ENCODE measurements at regions not wholly inside any gene's neighbourhood (a gene's known extent, or its start where the extent isn't known, plus 50 kb on each side); places are given as distances from the start of the nearest gene placed in this dataset.

DNA sequence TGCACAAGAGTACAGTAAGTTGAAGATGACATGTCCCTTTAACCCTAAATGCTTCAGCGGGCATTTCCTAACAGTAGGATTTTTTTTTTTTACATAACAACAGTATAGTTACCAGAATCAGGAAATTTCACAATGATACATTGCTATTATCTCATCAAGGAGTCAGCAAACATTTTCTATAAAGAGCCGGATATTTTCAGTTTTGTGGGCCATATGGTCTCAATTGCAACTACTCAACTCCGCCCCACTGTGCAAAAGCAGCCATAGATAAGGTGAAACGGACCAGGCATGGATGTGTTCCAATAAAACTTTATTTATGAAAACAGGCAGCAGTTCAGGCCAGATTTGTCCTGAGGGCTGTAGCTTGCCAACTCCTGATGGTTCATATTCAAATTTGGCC is 130.6 kb downstream of the SMAD6 start:
- no peak for DNase-seq

- DNase-seq, result no peak
Measured at GRCh38 chr15:66833371-66833770, 131.3 kb downstream of the SMAD6 start.

- DNase-seq, result no peak
Measured at GRCh38 chr15:66833803-66834202, 131.8 kb downstream of the SMAD6 start.

GRCh38 chr15:66834881-66835878 is 133.1 kb downstream of the SMAD6 start:
- DNase-seq, result no peak

DNA sequence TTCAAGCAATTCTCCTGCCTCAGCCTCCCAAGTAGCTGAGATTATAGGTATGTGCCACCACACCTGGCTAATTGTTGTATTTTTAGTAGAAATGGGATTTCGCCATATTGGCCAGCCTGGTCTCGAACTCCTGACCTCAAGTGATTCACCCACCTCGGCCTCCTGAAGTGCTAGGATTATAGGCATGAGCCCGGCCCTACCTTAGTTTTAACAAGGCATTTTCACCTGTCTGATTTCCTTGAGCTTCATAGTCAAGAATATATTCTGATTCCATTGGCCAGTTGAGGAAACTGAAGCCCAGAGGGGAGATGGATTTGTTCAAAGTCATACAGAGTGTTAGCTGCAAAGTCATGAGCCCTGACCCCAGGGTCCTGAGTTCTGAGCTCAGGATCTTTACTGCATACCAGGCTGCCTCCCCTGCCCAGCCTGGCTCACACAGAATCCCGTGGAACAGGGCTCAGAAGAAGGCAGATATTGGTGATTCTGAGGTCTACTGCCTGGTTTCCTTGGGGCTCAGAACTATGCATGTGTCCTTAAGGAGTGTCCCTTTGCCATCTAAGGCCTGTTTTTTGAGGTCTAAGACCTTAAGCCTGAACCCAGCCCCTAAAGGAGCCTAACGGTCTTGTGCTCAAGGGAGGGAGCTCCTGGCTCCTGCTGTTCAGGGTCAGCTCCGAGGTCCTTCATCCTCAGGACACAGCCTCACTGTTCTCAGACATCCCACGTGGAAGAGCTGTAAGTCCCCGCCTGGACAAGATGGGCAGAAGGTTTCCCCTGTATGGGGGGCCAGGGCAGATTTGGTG is 134.4 kb downstream of the SMAD6 start:
- no peak for DNase-seq

DNA sequence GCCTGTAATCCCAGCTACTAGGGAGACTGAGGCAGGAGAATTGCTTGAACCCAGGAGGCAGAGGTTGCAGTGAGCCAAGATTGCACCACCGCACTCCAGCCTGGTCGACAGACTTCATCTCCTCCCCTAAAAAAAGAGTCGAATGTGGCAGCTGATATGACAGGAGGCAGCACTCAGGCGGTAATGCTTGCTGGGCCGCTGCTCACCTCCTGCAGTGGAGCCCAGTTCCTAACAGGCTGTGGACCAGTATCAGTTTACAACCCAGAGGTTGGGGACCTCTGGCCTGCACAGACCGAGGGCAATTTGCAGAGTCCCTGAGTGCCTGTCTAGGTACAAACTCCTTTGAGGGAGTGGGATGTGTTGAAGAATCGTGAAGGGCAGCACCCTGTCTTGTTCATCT is 136.2 kb downstream of the SMAD6 start:
- no peak for DNase-seq

DNA sequence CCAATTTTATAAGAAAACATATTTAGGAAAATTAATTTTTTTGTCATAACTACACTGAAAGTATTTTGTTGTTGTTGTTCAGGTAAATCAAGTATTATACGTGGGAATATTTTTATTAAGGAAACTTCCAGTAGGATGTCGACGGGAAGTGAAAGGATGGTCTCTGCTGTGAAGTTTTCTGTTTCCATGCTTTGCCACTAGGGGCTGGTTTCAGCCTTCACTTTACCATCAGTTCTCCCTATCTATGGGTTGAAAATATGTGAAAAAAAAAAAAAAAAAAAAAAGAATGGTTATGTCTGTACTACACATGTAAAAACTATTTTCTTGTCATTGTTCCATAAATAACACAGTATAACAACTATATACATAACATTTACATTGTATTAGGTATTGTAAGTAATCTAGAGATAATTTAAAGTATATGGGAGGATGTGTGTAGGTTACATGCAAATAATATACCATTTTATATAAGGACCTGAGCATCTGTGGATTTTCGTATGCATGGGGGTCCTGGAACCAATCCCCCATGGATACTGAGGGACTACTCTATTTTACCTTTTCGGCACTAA is 136.7 kb downstream of the SMAD6 start:
- no peak for DNase-seq

DNA sequence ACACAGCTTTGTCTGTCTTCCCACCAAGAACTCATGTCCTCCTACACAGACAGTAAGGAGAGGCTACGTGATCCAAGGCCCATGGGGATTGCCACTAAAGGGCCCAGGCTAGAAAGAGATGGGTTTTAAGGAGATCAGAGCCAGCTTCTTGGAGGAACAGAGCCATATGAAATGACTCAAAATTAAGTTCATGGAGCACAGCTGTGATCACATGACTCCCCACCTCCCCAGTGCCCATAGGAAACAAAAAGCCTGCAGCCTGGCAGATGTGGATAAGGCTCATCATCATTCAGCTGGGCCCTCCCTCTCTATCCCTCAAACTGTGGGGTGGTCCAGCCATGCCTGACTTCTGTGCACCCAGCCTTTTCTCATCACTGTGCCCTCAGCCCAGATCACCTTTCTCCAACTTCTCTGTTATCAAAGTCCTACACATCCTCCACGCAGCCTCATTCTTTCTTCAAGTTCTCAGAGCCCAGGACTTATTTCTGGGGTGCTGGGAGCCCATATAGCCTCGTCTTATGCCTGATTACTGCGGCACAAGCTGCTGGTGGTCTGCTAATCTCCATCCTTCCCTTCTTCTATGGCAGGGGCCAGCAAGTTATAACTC is 137.6 kb downstream of the SMAD6 start:
- DNase-seq, result no peak

GRCh38 chr15:66840615-66841390 is 138.8 kb downstream of the SMAD6 start:
- DNase-seq, result no peak

- no peak for DNase-seq
Measured at GRCh38 chr15:66841953-66842681, 140.1 kb downstream of the SMAD6 start.

- DNase-seq, result no peak
Measured at GRCh38 chr15:66842710-66843441, 140.8 kb downstream of the SMAD6 start.

- no peak for DNase-seq
Measured at GRCh38 chr15:66843581-66843980, 141.5 kb downstream of the SMAD6 start.

DNA sequence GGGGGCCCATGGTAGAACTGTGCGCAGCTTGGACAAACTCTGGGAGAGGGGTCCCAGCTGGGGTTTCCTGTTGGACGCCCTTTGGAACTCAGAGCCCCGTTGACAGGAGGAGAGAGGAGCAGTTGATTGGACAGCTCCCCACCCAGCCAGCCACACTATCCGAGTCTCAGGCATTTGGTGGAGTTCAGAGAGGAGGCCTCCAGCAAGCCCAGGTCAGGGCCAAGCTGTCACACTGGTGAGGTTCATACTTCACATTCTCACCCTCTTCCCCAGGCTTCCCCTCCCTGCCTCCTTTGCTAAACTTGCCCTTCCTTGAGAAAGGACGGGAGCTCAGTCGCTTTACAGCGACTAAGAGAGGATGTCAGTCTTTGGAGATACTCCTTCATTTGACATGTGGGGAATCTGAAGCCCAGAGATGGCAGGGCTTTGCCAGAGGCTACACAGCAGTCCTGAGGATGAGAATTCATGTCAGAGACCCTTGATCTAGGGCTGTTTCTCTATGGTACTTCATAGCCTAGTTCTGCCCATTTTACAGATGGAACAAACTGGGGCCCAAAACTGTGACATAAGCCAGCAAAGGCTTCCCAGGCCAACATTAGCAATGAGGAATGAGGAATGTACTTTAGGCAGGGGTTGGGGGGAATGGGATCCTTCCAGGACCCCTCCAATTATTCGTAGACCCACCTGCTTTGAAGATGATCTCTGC is 142.2 kb downstream of the SMAD6 start:
- DNase-seq, result no peak

DNA sequence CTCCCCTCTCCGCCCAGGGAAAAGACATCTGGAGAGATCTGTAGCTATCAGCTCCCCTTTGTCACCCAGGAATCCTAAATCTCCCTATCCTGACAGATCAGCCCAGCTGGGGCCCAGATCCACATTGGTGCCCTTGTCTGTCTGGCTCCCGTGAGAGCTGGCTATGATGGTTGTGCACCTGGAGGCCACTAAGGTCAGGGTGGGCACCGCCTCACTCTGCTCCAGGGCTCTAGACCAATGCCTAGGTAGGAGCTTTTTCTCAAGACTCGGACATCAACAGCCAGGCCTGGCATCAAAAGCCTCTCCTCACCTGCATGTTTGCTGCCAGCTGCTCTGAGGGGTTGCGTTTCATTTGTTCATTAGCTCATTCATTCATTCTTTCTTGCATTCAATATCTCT is 142.7 kb downstream of the SMAD6 start:
- no peak for DNase-seq

DNA sequence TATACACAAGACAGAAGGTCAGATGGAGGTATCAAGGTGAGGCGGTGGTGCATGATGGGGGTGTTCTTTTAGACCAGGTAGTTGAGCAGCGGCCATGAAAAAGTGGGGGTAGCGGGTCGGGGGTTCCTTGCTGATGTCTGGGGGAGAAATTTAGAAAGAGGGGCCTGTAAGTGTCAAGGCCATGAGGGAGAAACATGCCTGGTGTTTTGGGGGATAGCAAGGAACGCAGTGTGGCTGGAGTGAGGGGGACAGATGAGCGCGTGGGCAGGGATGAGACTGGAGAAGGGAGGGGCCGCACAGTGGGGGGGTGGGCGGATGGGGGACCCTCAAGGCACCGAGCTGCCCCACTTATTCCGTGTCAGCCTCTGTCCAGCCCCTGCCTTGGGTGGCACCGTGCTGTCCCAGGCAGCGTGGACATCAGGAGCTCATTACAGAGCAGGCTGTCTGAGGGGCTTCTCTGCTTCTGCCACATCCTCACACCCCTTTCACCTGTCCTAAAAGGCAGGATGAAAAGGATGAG is 143.3 kb downstream of the SMAD6 start:
- DNase-seq, result no peak

DNA sequence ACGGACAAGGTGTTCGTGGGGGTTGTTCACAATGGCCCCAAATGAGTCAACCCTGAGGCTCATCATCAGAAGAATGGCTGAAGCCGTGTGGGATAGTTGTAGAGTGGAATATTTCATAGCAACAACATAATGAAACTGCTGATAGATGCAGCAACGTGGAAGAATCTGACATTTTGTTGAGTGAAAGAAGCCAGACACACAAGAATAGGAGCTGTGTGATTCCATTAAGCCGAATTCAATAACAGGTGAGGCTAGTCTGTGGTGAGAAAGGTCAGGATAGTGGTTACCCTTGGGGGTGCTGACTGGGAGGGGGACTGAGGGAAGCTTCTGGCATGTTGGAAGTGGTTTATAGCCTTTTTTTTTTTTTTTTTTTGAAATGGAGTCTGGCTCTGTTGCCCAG is 144.0 kb downstream of the SMAD6 start:
- DNase-seq, result no peak

DNA sequence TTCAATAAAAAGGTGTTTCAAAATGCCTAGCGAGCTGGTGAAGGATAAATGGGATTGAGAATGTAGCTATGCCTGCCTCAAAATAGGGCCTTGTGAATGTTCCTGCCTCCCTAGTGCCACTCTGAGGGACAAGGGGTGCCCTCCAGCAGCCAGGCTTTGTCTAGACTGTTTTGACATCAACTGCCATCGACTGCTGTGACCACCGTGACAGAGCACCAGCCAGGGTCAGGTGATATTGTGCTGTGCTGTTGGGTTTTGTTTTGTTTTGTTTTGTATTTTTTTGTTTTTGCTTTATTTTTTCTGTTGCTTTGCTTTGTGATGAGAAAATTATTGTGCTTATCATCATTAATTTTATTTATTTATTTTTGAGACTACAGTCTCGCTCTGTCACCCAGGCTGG is 144.8 kb downstream of the SMAD6 start:
- DNase-seq, result no peak

- no peak for DNase-seq
Measured at GRCh38 chr15:66847565-66847991, 145.5 kb downstream of the SMAD6 start.

GRCh38 chr15:66848116-66848515 is 146.1 kb downstream of the SMAD6 start:
- no peak for DNase-seq
